WI38 (cell line): ENCODE measurements at regions not wholly inside any gene's neighbourhood (a gene's known extent, or its start where the extent isn't known, plus 50 kb on each side); places are given as distances from the start of the nearest gene placed in this dataset.

Source experiments
- H3K4me3 ChIP-seq: 2 replicates; pipeline ENCODE4 v1.5.1; 2011; ENCODE audit warnings: low read depth, mild to moderate bottlenecking, control low read depth, low read length
- CTCF ChIP-seq: IDR thresholded peaks from 2 replicates; pipeline ENCODE4 v1.5.1; 2012; ENCODE audit warnings: low read depth, mild to moderate bottlenecking, control low read depth, low read length

GRCh38 chr11:80196932-80197554 lies 756.2 kb upstream of the TENM4 start:
- TF ChIP-seq CTCF, result no peak
- no peak overlapping the region for H3K4me3 ChIP-seq

- no peak for TF ChIP-seq CTCF
- H3K4me3 ChIP-seq, result no peak overlapping the region
Measured at GRCh38 chr11:80196041-80196440, 755.2 kb upstream of the TENM4 start.

GRCh38 chr11:80194625-80195024 lies 753.8 kb upstream of the TENM4 start:
- H3K4me3 ChIP-seq, result no peak overlapping the region
- TF ChIP-seq CTCF, result no peak

GRCh38 chr11:80194016-80194415 lies 753.2 kb upstream of the TENM4 start:
- no peak for TF ChIP-seq CTCF
- H3K4me3 ChIP-seq, result no peak overlapping the region

- TF ChIP-seq CTCF, result no peak
- no peak overlapping the region for H3K4me3 ChIP-seq
Measured at GRCh38 chr11:80188076-80188627, 747.3 kb upstream of the TENM4 start.

GRCh38 chr11:80186692-80187091 lies 745.9 kb upstream of the TENM4 start:
- no peak for TF ChIP-seq CTCF
- H3K4me3 ChIP-seq, result no peak overlapping the region

- TF ChIP-seq CTCF, result no peak
- H3K4me3 ChIP-seq, result no peak overlapping the region
Measured at GRCh38 chr11:80182901-80183300, 742.1 kb upstream of the TENM4 start.
